ENCODE measurements at regions not wholly inside any gene's neighbourhood (a gene's known extent, or its start where the extent isn't known, plus 50 kb on each side); places are given as distances from the start of the nearest gene placed in this dataset.

GRCh38 chr4:57614257-57614932 lies 504.2 kb upstream of the IGFBP7 start:
- Mint-ChIP-seq H3K27ac (ENCODE audit: unreplicated experiment) (no peak overlapping the region), H3K9me3 (ENCODE audit: unreplicated experiment) (no peaks in the 10 kb centered on the region), H3K36me3 (ENCODE audit: unreplicated experiment) (no peaks in the 10 kb centered on the region), H3K4me3 (ENCODE audit: unreplicated experiment) (no peak overlapping the region), H3K4me1 (ENCODE audit: low read depth, unreplicated experiment) (no peaks in the 10 kb centered on the region), H3K27me3 (ENCODE audit: unreplicated experiment) (no peaks in the 10 kb centered on the region)
- no peak for TF ChIP-seq CTCF (IDR thresholded peaks at IDR 0.05; ENCODE audit: partially characterized antibody, unreplicated experiment)
- no peak for DNase-seq

GRCh38 chr4:57612279-57612678 lies 502.1 kb upstream of the IGFBP7 start:
- no peak overlapping the region for H3K27ac Mint-ChIP-seq (ENCODE audit: unreplicated experiment)
- H3K36me3 Mint-ChIP-seq (ENCODE audit: unreplicated experiment): no peaks in the 10 kb centered on the region
- H3K27me3 Mint-ChIP-seq (ENCODE audit: unreplicated experiment): no peaks in the 10 kb centered on the region

GRCh38 chr4:57607566-57608180 lies 497.5 kb upstream of the IGFBP7 start:
- no peak overlapping the region for H3K4me3 Mint-ChIP-seq (ENCODE audit: unreplicated experiment)
- no peak for TF ChIP-seq CTCF (IDR thresholded peaks at IDR 0.05; ENCODE audit: partially characterized antibody, unreplicated experiment)
- H3K4me1 Mint-ChIP-seq (ENCODE audit: low read depth, unreplicated experiment): no peaks in the 10 kb centered on the region
- no peak overlapping the region for H3K27ac Mint-ChIP-seq (ENCODE audit: unreplicated experiment)
- no peaks in the 10 kb centered on the region for H3K36me3 Mint-ChIP-seq (ENCODE audit: unreplicated experiment)
- H3K9me3 Mint-ChIP-seq (ENCODE audit: unreplicated experiment): no peaks in the 10 kb centered on the region
- DNase-seq: no peak
- H3K27me3 Mint-ChIP-seq (ENCODE audit: unreplicated experiment): no peaks in the 10 kb centered on the region

More at GRCh38 chr4:57612279-57612678, 502.1 kb upstream of the IGFBP7 start:
- Mint-ChIP-seq H3K4me1 (ENCODE audit: low read depth, unreplicated experiment) (no peaks in the 10 kb centered on the region), H3K9me3 (ENCODE audit: unreplicated experiment) (no peaks in the 10 kb centered on the region), H3K4me3 (ENCODE audit: unreplicated experiment) (no peak overlapping the region)
- no peak for TF ChIP-seq CTCF (IDR thresholded peaks at IDR 0.05; ENCODE audit: partially characterized antibody, unreplicated experiment)
- DNase-seq: no peak

GRCh38 chr4:57605376-57605775 lies 495.2 kb upstream of the IGFBP7 start:
- no peak for DNase-seq
- TF ChIP-seq CTCF (IDR thresholded peaks at IDR 0.05; ENCODE audit: partially characterized antibody, unreplicated experiment): no peak
- Mint-ChIP-seq H3K4me3 (ENCODE audit: unreplicated experiment) (no peak overlapping the region), H3K9me3 (ENCODE audit: unreplicated experiment) (no peaks in the 10 kb centered on the region), H3K4me1 (ENCODE audit: low read depth, unreplicated experiment) (no peaks in the 10 kb centered on the region), H3K36me3 (ENCODE audit: unreplicated experiment) (no peaks in the 10 kb centered on the region), H3K27me3 (ENCODE audit: unreplicated experiment) (no peaks in the 10 kb centered on the region), H3K27ac (ENCODE audit: unreplicated experiment) (no peak overlapping the region)

- Mint-ChIP-seq H3K36me3 (ENCODE audit: unreplicated experiment) (no peaks in the 10 kb centered on the region), H3K27ac (ENCODE audit: unreplicated experiment) (no peak overlapping the region), H3K9me3 (ENCODE audit: unreplicated experiment) (no peaks in the 10 kb centered on the region), H3K4me1 (ENCODE audit: low read depth, unreplicated experiment) (no peaks in the 10 kb centered on the region), H3K27me3 (ENCODE audit: unreplicated experiment) (no peaks in the 10 kb centered on the region), H3K4me3 (ENCODE audit: unreplicated experiment) (no peak overlapping the region)
- DNase-seq: no peak
- no peak for TF ChIP-seq CTCF (IDR thresholded peaks at IDR 0.05; ENCODE audit: partially characterized antibody, unreplicated experiment)
Observed at GRCh38 chr4:57602141-57602540, 492.0 kb upstream of the IGFBP7 start.
